ENCODE measurements at regions not wholly inside any gene's neighbourhood (a gene's known extent, or its start where the extent isn't known, plus 50 kb on each side); places are given as distances from the start of the nearest gene placed in this dataset.

- DNase-seq = peak in 1 of 2 donors; percentile 85
- TF ChIP-seq EP300 (IDR thresholded peaks at IDR 0.05) = no peak
- peak in 2 of 7 experiments; percentile 19 to 23 for TF ChIP-seq CTCF (IDR thresholded peaks at IDR 0.05)
- TF ChIP-seq POLR2AphosphoS5 (IDR thresholded peaks at IDR 0.05) = peak in 1 of 3 donors; percentile 14
- TF ChIP-seq POLR2A (IDR thresholded peaks at IDR 0.05) = no peak
- intact Hi-C loops (cut with DNase I; ENCODE audit: low total_unique reads) = no loop called here
- no peak overlapping the region for H3K4me3 ChIP-seq
- peaks cover 0 to 3% (median 0%) of the 10 kb centered on the region in 4 donors for H3K4me1 ChIP-seq
- H3K27ac ChIP-seq = no peak overlapping the region
- WGBS, 5 donors = 0 to 5% (median 0%) methylated on average over 1 of the region's 1 CpG
- H3K36me3 ChIP-seq = no peaks in the 10 kb centered on the region
- H3K27me3 ChIP-seq = no peaks in the 10 kb centered on the region
- no peaks in the 10 kb centered on the region for H3K9me3 ChIP-seq
Observed at GRCh38 chr11:109939166-109939810, 153.9 kb upstream of the ZC3H12C start.

GRCh38 chr11:109940816-109941215, 152.4 kb upstream of the ZC3H12C start:
- H3K27me3 ChIP-seq = no peaks in the 10 kb centered on the region
- H3K36me3 ChIP-seq = no peaks in the 10 kb centered on the region
- intact Hi-C loops (cut with DNase I; ENCODE audit: low total_unique reads) = no loop called here
- peaks cover 0 to 3% (median under 1%) of the 10 kb centered on the region in 4 donors for H3K4me1 ChIP-seq
- WGBS, 5 donors = 67 to 76% (median 74%) methylated on average over 8 of the region's 8 CpGs
- no peak for DNase-seq
- no peak overlapping the region for H3K27ac ChIP-seq
- TF ChIP-seq POLR2AphosphoS5 (IDR thresholded peaks at IDR 0.05) = no peak
- TF ChIP-seq CTCF (IDR thresholded peaks at IDR 0.05) = no peak
- TF ChIP-seq EP300 (IDR thresholded peaks at IDR 0.05) = no peak
- TF ChIP-seq POLR2A (IDR thresholded peaks at IDR 0.05) = no peak
- no peak overlapping the region for H3K4me3 ChIP-seq
- no peaks in the 10 kb centered on the region for H3K9me3 ChIP-seq

DNA sequence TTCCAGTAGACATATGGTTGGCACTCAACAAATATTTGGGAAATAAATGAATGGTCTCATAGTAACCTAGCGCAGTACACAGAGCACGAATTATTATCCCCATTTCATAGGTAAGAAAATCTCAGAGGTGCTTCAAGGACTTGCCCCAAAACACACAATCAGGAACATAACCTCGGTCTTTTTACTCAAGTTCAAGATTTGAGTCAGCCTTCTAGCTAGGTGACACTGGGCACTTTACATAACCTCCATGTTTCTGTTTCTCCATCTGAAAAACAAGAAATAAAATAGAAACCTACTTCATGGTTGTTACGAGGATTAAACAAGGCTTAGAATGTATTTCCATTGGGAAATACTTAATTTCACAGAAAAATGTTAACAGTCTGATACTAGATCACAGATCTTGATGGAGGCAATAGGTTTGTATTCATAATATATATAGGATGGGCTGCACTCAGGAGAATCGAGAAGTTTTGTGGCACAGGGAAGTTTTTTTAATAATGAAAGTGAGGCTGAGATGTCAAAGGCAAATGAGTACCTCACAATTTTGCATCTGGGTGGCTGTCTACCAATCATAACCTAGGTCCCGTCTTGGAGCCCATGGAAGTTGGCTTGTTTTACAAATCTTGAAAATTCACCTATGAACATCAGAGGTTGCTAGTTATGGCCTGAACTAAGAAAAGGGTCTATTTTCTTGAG, 147.4 kb upstream of the ZC3H12C start:
- no peaks in the 10 kb centered on the region for H3K27me3 ChIP-seq
- WGBS, 5 donors = 50 to 55% (median 52%) methylated on average over 6 of the region's 6 CpGs
- intact Hi-C loops (cut with DNase I; ENCODE audit: low total_unique reads) = no loop called here
- no peak for DNase-seq
- H3K36me3 ChIP-seq = no peaks in the 10 kb centered on the region
- peaks cover 0 to 10% (median 3%) of the 10 kb centered on the region in 4 donors for H3K4me1 ChIP-seq
- peak overlapping the region in 3 of 4 donors; percentile 11 to 37 (median 20) for H3K4me3 ChIP-seq
- TF ChIP-seq EP300 (IDR thresholded peaks at IDR 0.05) = no peak
- no peak for TF ChIP-seq CTCF (IDR thresholded peaks at IDR 0.05)
- TF ChIP-seq POLR2A (IDR thresholded peaks at IDR 0.05) = no peak
- TF ChIP-seq POLR2AphosphoS5 (IDR thresholded peaks at IDR 0.05) = no peak
- peak overlapping the region in 2 of 5 donors; percentile 56 to 67 for H3K27ac ChIP-seq
- H3K9me3 ChIP-seq = no peaks in the 10 kb centered on the region

DNA sequence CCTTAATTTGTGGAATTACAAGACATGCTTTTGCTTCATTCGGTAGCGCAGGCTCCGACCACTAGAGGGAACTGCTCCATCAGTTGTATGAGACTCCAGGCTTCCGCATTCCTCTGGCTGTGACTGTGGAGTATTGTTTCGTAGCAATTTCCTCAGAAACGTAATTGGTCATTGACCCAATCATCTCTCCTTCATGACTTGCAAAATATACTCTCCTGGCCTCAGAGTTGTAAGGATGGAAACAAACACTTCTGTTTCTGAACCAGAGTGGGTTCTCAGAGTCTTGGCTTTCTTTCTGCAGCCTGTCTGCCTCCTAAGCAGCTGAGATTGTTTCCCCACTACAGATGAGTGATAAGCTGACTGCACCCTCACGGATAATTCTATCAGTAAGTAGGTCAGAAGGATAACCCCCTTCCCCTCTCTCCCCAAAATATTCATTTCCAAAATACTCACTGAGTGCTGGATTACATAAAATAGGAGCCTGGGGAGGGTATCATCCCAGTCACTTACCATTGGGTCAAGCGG, 146.8 kb upstream of the ZC3H12C start:
- TF ChIP-seq POLR2A (IDR thresholded peaks at IDR 0.05) (no peak), POLR2AphosphoS5 (IDR thresholded peaks at IDR 0.05) (peak; percentile 58 to 88 (median 63)), EP300 (IDR thresholded peaks at IDR 0.05) (no peak), CTCF (IDR thresholded peaks at IDR 0.05) (peak in 6 of 7 experiments; percentile 15 to 87 (median 84))
- WGBS, 5 donors = 11 to 13% (median 12%) methylated on average over 8 of the region's 8 CpGs
- H3K36me3 ChIP-seq = no peaks in the 10 kb centered on the region
- no peaks in the 10 kb centered on the region for H3K9me3 ChIP-seq
- H3K27ac ChIP-seq = peak overlapping the region in 4 of 5 donors; percentile 27 to 67 (median 60)
- H3K4me1 ChIP-seq = peaks cover 0 to 10% (median 3%) of the 10 kb centered on the region in 4 donors
- peak overlapping the region in 3 of 4 donors; percentile 11 to 37 (median 20) for H3K4me3 ChIP-seq
- no peaks in the 10 kb centered on the region for H3K27me3 ChIP-seq
- DNase-seq = peak; percentile 84 to 95
- intact Hi-C loops (cut with DNase I; ENCODE audit: low total_unique reads) = no loop called here
